A549 (cell line): ENCODE measurements at regions not wholly inside any gene's neighbourhood (a gene's known extent, or its start where the extent isn't known, plus 50 kb on each side); places are given as distances from the start of the nearest gene placed in this dataset.

Source experiments
- ATAC-seq, 2 experiments: fragments of 200-7000 bp in 1 of 2; fragments of >200 bp in 1 of 2; cut with Nextera tagmentation in 1 of 2; cut with Tn5 transposase in 1 of 2; 3 replicates each; pipeline versions ENCODE4 v1.8.0 to v1.9.1; 2018 to 2020; ENCODE audit warnings: mild to moderate bottlenecking in 1 of 2, moderate library complexity in 1 of 2
- CTCF ChIA-PET: fragments of 300-600 bp; sonication (Branson Sonifier 250); formaldehyde crosslinking; extraction: SDS; loops from one replicate; lab custom pipeline; 2021; ENCODE audit warnings: antibody characterized with exemption, inconsistent platforms; lab: Yijun Ruan, JAX
- POLR2A ChIA-PET: fragments of 350-600 bp; formaldehyde crosslinking; extraction: SDS; loops from one replicate; lab custom pipeline; 2021; ENCODE audit warnings: antibody characterized with exemption, inconsistent platforms; lab: Yijun Ruan, JAX
- DNase-seq, 2 experiments: peaks; one replicate each; pipeline versions ENCODE4 v3.0.0 to v3.0.0-alpha.2; 2011 to 2016; ENCODE audit warnings: low read depth in 1 of 2, low spot score in 1 of 2
- FAIRE-seq: peaks from 2 replicates; lab custom pipeline; 2011; peaks lifted over from hg19 to GRCh38; lab: Jason Lieb, UNC
- H3K27ac ChIP-seq, 2 experiments: fragments of >200 bp; sonication (Bioruptor Twin); formaldehyde crosslinking; 3 replicates each; pipeline ENCODE4 v1.5.1; 2016 to 2017
- H3K4me1 ChIP-seq: fragments of >200 bp; sonication (Bioruptor Twin); formaldehyde crosslinking; 3 replicates; pipeline ENCODE4 v1.6.1; 2016
- H3K4me2 ChIP-seq: fragments of >200 bp; sonication (Bioruptor Twin); formaldehyde crosslinking; 3 replicates; pipeline ENCODE4 v1.6.1; 2016
- H3K4me3 ChIP-seq: fragments of >200 bp; sonication (Bioruptor Twin); formaldehyde crosslinking; 3 replicates; pipeline ENCODE4 v1.5.1; 2016
- H3K9me3 ChIP-seq: fragments of >200 bp; sonication (Bioruptor Twin); formaldehyde crosslinking; 3 replicates; pipeline ENCODE4 v1.6.1; 2016
- BHLHE40 ChIP-seq: IDR thresholded peaks from 2 replicates; pipeline ENCODE4 v1.6.1; 2012; ENCODE audit warnings: low read depth, low read length, inconsistent platforms
- CEBPB ChIP-seq, 2 experiments: fragments of >200 bp in 1 of 2; sonication (Bioruptor Twin) in 1 of 2; formaldehyde crosslinking in 1 of 2; IDR thresholded peaks; 2 replicates each; pipeline ENCODE4 v1.6.1; 2012 to 2016
- CHD4 ChIP-seq: fragments of 200-600 bp; sonication (generic); IDR thresholded peaks from 2 replicates; pipeline ENCODE4 v1.6.1; 2016; ENCODE audit warnings: antibody characterized with exemption, mild to moderate bottlenecking, borderline replicate concordance
- EHF ChIP-seq: fragments of 250-450 bp; sonication (Bioruptor Pico); IDR thresholded peaks from 2 replicates; pipeline ENCODE4 v1.5.0; 2020; ENCODE audit warnings: mild to moderate bottlenecking
- EHMT2 ChIP-seq: fragments of 200-600 bp; sonication (generic); IDR thresholded peaks from 2 replicates; pipeline ENCODE4 v1.6.1; 2016; ENCODE audit warnings: antibody characterized with exemption, low read depth, mild to moderate bottlenecking, moderate library complexity
- EP300 ChIP-seq, 2 experiments: fragments of >200 bp; sonication (Bioruptor Twin); formaldehyde crosslinking; IDR thresholded peaks; 2 replicates in 1 of 2; 3 replicates in 1 of 2; pipeline ENCODE4 v1.6.1; 2016 to 2017
- ESRRA ChIP-seq: fragments of 150-350 bp; IDR thresholded peaks from 2 replicates; pipeline ENCODE4 v1.6.1; 2014; ENCODE audit warnings: mild to moderate bottlenecking, low read length, borderline replicate concordance
- FOXS1 ChIP-seq: fragments of 250-450 bp; sonication (Bioruptor Pico); IDR thresholded peaks from 2 replicates; pipeline ENCODE4 v1.5.0; 2020; ENCODE audit warnings: mild to moderate bottlenecking, moderate library complexity
- GATA3 ChIP-seq: IDR thresholded peaks from 2 replicates; pipeline ENCODE4 v1.6.1; 2012; ENCODE audit warnings: borderline replicate concordance
- HES2 ChIP-seq: fragments of >200 bp; sonication (Bioruptor Twin); formaldehyde crosslinking; IDR thresholded peaks from 2 replicates; pipeline ENCODE4 v1.6.1; 2016
- HOXA7 ChIP-seq: fragments of 250-450 bp; sonication (Bioruptor Pico); IDR thresholded peaks from 2 replicates; pipeline ENCODE4 v1.5.0; 2020; ENCODE audit warnings: mild to moderate bottlenecking, moderate library complexity
- HOXB13 ChIP-seq: fragments of 250-450 bp; sonication (Bioruptor Pico); IDR thresholded peaks from 2 replicates; pipeline ENCODE4 v1.5.0; 2020; ENCODE audit warnings: low read depth, mild to moderate bottlenecking, moderate library complexity
- JUN ChIP-seq, 2 experiments: fragments of >200 bp; sonication (Bioruptor Twin); formaldehyde crosslinking; IDR thresholded peaks; 2 replicates in 1 of 2; 3 replicates in 1 of 2; pipeline ENCODE4 v1.6.1; 2016 to 2017
- KDM1A ChIP-seq: fragments of 200-600 bp; sonication (generic); IDR thresholded peaks from 2 replicates; pipeline ENCODE4 v1.6.1; 2016; ENCODE audit warnings: low read depth, mild to moderate bottlenecking
- MAFK ChIP-seq: fragments of 450-650 bp; IDR thresholded peaks from 2 replicates; pipeline ENCODE4 v1.6.1; 2014; ENCODE audit not compliant: partially characterized antibody
- MAX ChIP-seq: IDR thresholded peaks from 2 replicates; pipeline ENCODE4 v1.6.1; 2012
- MYC ChIP-seq: IDR thresholded peaks from 2 replicates; pipeline ENCODE4 v1.6.1; 2012; ENCODE audit warnings: mild to moderate bottlenecking, inconsistent platforms, low read length, improper control_type of control experiment, borderline replicate concordance
- NFE2L2 ChIP-seq: fragments of 150-350 bp; conservative IDR thresholded peaks from 2 replicates; pipeline ENCODE4 v1.6.1; 2014; ENCODE audit warnings: low read length
- NPAS2 ChIP-seq: fragments of 250-450 bp; sonication (Bioruptor Pico); IDR thresholded peaks from 2 replicates; pipeline ENCODE4 v1.8.0; 2022; ENCODE audit warnings: mild to moderate bottlenecking, moderate library complexity, borderline replicate concordance
- PHF8 ChIP-seq: fragments of 200-600 bp; sonication (generic); IDR thresholded peaks from 2 replicates; pipeline ENCODE4 v1.6.1; 2016; ENCODE audit warnings: low read depth, mild to moderate bottlenecking, antibody characterized with exemption, moderate library complexity, borderline replicate concordance
- REST ChIP-seq: fragments of 200-600 bp; sonication (generic); IDR thresholded peaks from 2 replicates; pipeline ENCODE4 v1.6.1; 2016; ENCODE audit warnings: antibody characterized with exemption, mild to moderate bottlenecking, moderate library complexity
- RNF2 ChIP-seq: fragments of 200-600 bp; sonication (generic); IDR thresholded peaks from 2 replicates; pipeline ENCODE4 v1.6.1; 2016; ENCODE audit warnings: low read depth, mild to moderate bottlenecking, antibody characterized with exemption, moderate library complexity, borderline replicate concordance
- SMC3 ChIP-seq: fragments of >200 bp; sonication (Bioruptor Twin); formaldehyde crosslinking; IDR thresholded peaks from 3 replicates; pipeline ENCODE4 v1.6.1; 2018; ENCODE audit warnings: inconsistent platforms
- SREBF2 ChIP-seq: fragments of 450-650 bp; IDR thresholded peaks from 2 replicates; pipeline ENCODE4 v1.6.1; 2014; ENCODE audit warnings: mild to moderate bottlenecking, moderate library complexity
- ZNF302 ChIP-seq: fragments of 250-450 bp; sonication (Bioruptor Pico); IDR thresholded peaks from 2 replicates; pipeline ENCODE4 v1.9.0; 2021; ENCODE audit warnings: inconsistent platforms, mild to moderate bottlenecking, moderate library complexity
- ZSCAN20 ChIP-seq: fragments of 250-450 bp; sonication (Bioruptor Pico); IDR thresholded peaks from 2 replicates; pipeline ENCODE4 v1.8.0; 2022; ENCODE audit warnings: mild to moderate bottlenecking, moderate library complexity
- WGBS: methylation state at CpG from one replicate; pipeline ENCODE4 v1.1.6; 2017; ENCODE audit errors: missing lambda C conversion rate; 5-methylcytosine and 5-hydroxymethylcytosine counted together
- TF ChIP-seq, protein P1 (sequence below): fragments of 150-350 bp; IDR thresholded peaks from 2 replicates; pipeline ENCODE4 v1.6.1; 2014; ENCODE audit warnings: low read depth, mild to moderate bottlenecking, low read length
- TF ChIP-seq, protein P2 (sequence below): fragments of 250-450 bp; sonication (Bioruptor Pico); IDR thresholded peaks from 2 replicates; pipeline ENCODE4 v1.5.0; 2021; ENCODE audit warnings: mild to moderate bottlenecking, moderate library complexity, borderline replicate concordance

DNA sequence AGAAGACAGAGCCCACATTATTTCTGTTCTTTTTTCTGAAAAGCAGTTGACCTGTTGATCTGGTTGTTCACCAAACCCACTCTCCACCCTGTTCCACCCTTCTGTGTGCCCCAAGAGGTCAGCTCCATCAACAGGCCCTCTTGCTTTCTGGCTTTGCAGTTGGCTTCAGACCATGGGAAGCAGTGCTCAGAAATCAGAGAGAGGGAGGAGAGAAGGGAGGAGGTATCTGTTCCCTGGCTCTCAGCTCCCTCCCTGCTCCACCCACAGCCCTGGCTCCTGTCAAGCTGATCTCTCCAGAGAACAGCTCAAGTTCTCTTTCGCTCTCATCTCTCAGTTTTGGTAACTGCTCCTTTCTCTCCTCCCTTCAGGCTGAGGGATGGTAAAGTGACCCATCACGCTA is 144.2 kb upstream of the RAI14 start:
- Histone ChIP-seq H3K4me3 (no peak overlapping the region), H3K9me3 (no peaks in the 10 kb centered on the region), H3K4me1 (peaks cover 27% of the 10 kb centered on the region), H3K27ac (no peak overlapping the region), H3K4me2 (no peak overlapping the region)
- DNase-seq (no peak), ATAC-seq (peak; percentile 47 to 80; a peak in 3 of 6 replicates), FAIRE-seq (no peak)
- 82% methylated on average over 2 of the region's 2 CpGs for WGBS
- POLR2A ChIA-PET = interaction anchor here (0.8 kb wide), 1 partner anchor 13 kb away, joined by 3 read pairs; no protein-coding TSS in a partner anchor
- TF ChIP-seq ESRRA (no peak), BHLHE40 (no peak), SMC3 (no peak), CEBPB (IDR thresholded peaks at IDR 0.05) (no peak), HES2 (no peak), MYC (no peak), REST (no peak), EHMT2 (no peak), FOXS1 (no peak), NFE2L2 (no peak), JUN (IDR thresholded peaks at IDR 0.05) (no peak), PHF8 (no peak), EP300 (IDR thresholded peaks at IDR 0.05) (no peak), NPAS2 (CRISPR knock-in tag) (no peak), CHD4 (no peak), ZNF302 (CRISPR knock-in tag) (no peak), KDM1A (no peak), HOXA7 (CRISPR knock-in tag) (no peak)
- TF ChIP-seq, protein P1, sequence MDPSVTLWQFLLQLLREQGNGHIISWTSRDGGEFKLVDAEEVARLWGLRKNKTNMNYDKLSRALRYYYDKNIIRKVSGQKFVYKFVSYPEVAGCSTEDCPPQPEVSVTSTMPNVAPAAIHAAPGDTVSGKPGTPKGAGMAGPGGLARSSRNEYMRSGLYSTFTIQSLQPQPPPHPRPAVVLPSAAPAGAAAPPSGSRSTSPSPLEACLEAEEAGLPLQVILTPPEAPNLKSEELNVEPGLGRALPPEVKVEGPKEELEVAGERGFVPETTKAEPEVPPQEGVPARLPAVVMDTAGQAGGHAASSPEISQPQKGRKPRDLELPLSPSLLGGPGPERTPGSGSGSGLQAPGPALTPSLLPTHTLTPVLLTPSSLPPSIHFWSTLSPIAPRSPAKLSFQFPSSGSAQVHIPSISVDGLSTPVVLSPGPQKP = no peak
- TF ChIP-seq, protein P2, sequence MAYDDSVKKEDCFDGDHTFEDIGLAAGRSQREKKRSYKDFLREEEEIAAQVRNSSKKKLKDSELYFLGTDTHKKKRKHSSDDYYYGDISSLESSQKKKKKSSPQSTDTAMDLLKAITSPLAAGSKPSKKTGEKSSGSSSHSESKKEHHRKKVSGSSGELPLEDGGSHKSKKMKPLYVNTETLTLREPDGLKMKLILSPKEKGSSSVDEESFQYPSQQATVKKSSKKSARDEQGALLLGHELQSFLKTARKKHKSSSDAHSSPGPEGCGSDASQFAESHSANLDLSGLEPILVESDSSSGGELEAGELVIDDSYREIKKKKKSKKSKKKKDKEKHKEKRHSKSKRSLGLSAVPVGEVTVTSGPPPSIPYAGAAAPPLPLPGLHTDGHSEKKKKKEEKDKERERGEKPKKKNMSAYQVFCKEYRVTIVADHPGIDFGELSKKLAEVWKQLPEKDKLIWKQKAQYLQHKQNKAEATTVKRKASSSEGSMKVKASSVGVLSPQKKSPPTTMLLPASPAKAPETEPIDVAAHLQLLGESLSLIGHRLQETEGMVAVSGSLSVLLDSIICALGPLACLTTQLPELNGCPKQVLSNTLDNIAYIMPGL (CRISPR knock-in tag) = no peak
- CTCF ChIA-PET = interaction anchor here (0.7 to 5.7 kb wide), 3 partner anchors 11 to 387 kb away, joined by 3 to 26 read pairs (median 15); no protein-coding TSS in a partner anchor

- FAIRE-seq (no peak), DNase-seq (no peak)
- ChIA-PET POLR2A (no interaction called here), CTCF (interaction anchor here (0.6 to 1.2 kb wide), 3 partner anchors 15 to 30 kb away, joined by 3 read pairs; no protein-coding TSS in a partner anchor)
- H3K9me3 ChIP-seq = no peaks in the 10 kb centered on the region
- no peak overlapping the region for H3K4me3 ChIP-seq
- 93% methylated on average over 1 of the region's 1 CpG for WGBS
- no peak overlapping the region for H3K27ac ChIP-seq
- H3K4me1 ChIP-seq = peaks cover 25% of the 10 kb centered on the region
- no peak for TF ChIP-seq EHMT2
- no peak for TF ChIP-seq GATA3
- no peak for TF ChIP-seq SREBF2
- no peak for TF ChIP-seq ESRRA
- TF ChIP-seq ZSCAN20 (CRISPR knock-in tag) = no peak
- no peak for TF ChIP-seq CEBPB (IDR thresholded peaks at IDR 0.05)
- no peak for TF ChIP-seq HOXA7 (CRISPR knock-in tag)
- no peak for TF ChIP-seq MAFK
- no peak for TF ChIP-seq HOXB13 (CRISPR knock-in tag)
- TF ChIP-seq RNF2 = no peak
- no peak for TF ChIP-seq EHF (CRISPR knock-in tag)
- TF ChIP-seq MAX = no peak
- TF ChIP-seq, all 56 proteins: peak for 0
- no peak overlapping the region for H3K4me2 ChIP-seq
- no peak for ATAC-seq
Measured at GRCh38 chr5:34516166-34516565, 140.0 kb upstream of the RAI14 start.
